ENCODE measurements at regions not wholly inside any gene's neighbourhood (a gene's known extent, or its start where the extent isn't known, plus 50 kb on each side); places are given as distances from the start of the nearest gene placed in this dataset.

DNA sequence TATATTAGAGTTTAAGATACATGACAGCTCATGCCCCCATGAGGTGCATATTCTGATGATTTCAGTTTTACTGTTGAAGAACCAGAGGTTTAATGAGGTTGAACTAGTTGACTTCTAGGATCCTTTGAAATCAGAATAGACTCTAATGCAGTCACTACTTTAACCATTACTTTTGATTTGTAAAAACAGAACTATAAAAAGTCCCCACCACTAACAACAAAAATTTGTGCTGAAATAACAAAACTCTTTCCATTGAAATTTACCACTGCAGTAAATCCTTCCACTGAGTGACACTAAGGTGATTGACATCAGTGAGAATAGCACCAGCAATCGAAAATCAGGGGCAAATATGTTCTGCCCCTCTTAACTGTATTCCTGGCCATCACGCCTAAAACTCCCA, 214.1 kb downstream of the SHQ1 start:
- no peak for FAIRE-seq
- Histone ChIP-seq H3K27ac (ENCODE audit: insufficient read depth, low read depth, low read length) (no peak overlapping the region), H4K20me1 (replicated peaks; ENCODE audit: control insufficient read depth, extremely low read depth, insufficient read depth, low read length) (no peaks in the 10 kb centered on the region), H3K4me3 (replicated peaks in 1 of 3; ENCODE audit: insufficient read depth in 1 of 3, low read depth in 1 of 3, low read length in 3 of 3) (no peak overlapping the region), H3K4me1 (ENCODE audit: control insufficient read depth, extremely low read depth, insufficient read depth, low read length) (no peaks in the 10 kb centered on the region), H3K9ac (replicated peaks; ENCODE audit: extremely low read depth, insufficient read depth, low read length) (no peak overlapping the region), H3K27me3 (ENCODE audit: control insufficient read depth in 2 of 2, insufficient read depth in 2 of 2, low read length in 2 of 2) (no peaks in the 10 kb centered on the region), H3K36me3 (ENCODE audit: control insufficient read depth in 2 of 2, extremely low read depth in 1 of 2, insufficient read depth in 2 of 2, low read length in 2 of 2) (no peaks in the 10 kb centered on the region), H3K4me2 (ENCODE audit: insufficient read depth, low read length) (no peak overlapping the region), H2AFZ (ENCODE audit: low read depth, low read length) (no peak overlapping the region), H3K9me1 (replicated peaks; ENCODE audit: control insufficient read depth, extremely low read depth, insufficient read depth, low read length) (no peaks in the 10 kb centered on the region), H3K79me2 (ENCODE audit: control insufficient read depth, insufficient read depth, low read length) (no peaks in the 10 kb centered on the region), H3K9me3 (replicated peaks; ENCODE audit: control insufficient read depth, insufficient read depth, low read length) (no peaks in the 10 kb centered on the region)
- intact Hi-C loops (cut with micrococcal nuclease) (no loop called here), dilution Hi-C loops (cut with MboI; ENCODE audit: extremely low pct_ligation_motif_present, low sequenced_read_pairs) (no loop called here)
- TF ChIP-seq MYC (IDR thresholded peaks at IDR 0.05; ENCODE audit: low read depth, low read length) = no peak
- TF ChIP-seq POLR2A (IDR thresholded peaks at IDR 0.05; ENCODE audit: low read depth, low read length) = no peak
- no peak for TF ChIP-seq JUN (IDR thresholded peaks at IDR 0.05; ENCODE audit: borderline replicate concordance, insufficient read depth, insufficient read length, low read depth)
- no peak for TF ChIP-seq POLR2AphosphoS5 (IDR thresholded peaks at IDR 0.05; ENCODE audit: insufficient read depth, low read depth, low read length)
- TF ChIP-seq FOS (IDR thresholded peaks at IDR 0.05; ENCODE audit: borderline replicate concordance, insufficient read depth, low read length) = no peak
- TF ChIP-seq GATA2 (IDR thresholded peaks at IDR 0.05; ENCODE audit: insufficient read depth, insufficient read length, low read depth, low read length) = no peak
- TF ChIP-seq, protein P1, sequence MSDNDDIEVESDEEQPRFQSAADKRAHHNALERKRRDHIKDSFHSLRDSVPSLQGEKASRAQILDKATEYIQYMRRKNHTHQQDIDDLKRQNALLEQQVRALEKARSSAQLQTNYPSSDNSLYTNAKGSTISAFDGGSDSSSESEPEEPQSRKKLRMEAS (IDR thresholded peaks at IDR 0.05; ENCODE audit: insufficient read depth, insufficient read length) = no peak
- no peak for TF ChIP-seq EZH2 (IDR thresholded peaks at IDR 0.05; ENCODE audit: borderline replicate concordance, low read depth, low read length, severe bottlenecking)
- TF ChIP-seq, protein P2, sequence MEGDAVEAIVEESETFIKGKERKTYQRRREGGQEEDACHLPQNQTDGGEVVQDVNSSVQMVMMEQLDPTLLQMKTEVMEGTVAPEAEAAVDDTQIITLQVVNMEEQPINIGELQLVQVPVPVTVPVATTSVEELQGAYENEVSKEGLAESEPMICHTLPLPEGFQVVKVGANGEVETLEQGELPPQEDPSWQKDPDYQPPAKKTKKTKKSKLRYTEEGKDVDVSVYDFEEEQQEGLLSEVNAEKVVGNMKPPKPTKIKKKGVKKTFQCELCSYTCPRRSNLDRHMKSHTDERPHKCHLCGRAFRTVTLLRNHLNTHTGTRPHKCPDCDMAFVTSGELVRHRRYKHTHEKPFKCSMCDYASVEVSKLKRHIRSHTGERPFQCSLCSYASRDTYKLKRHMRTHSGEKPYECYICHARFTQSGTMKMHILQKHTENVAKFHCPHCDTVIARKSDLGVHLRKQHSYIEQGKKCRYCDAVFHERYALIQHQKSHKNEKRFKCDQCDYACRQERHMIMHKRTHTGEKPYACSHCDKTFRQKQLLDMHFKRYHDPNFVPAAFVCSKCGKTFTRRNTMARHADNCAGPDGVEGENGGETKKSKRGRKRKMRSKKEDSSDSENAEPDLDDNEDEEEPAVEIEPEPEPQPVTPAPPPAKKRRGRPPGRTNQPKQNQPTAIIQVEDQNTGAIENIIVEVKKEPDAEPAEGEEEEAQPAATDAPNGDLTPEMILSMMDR (IDR thresholded peaks at IDR 0.05; ENCODE audit: extremely low read depth in 1 of 2, insufficient read depth in 1 of 2, low read depth in 1 of 2, low read length in 2 of 2) = no peak
- no TSS peak for BruUV-seq (replicated peaks)
- ChIA-PET POLR2A (no interaction called here), CTCF (interaction anchor here (1.5 kb wide), 1 partner anchor 32 kb away, joined by 4 read pairs; no protein-coding TSS in a partner anchor)
- no peak for DNase-seq (ENCODE audit: low read depth, low spot score)

All from endothelial cell of umbilical vein (primary cell).